Naive B cell (primary cell): ENCODE measurements at regions not wholly inside any gene's neighbourhood (a gene's known extent, or its start where the extent isn't known, plus 50 kb on each side); places are given as distances from the start of the nearest gene placed in this dataset.

ENCODE experiments used
- ATAC-seq, 2 donors: fragments of 150-1000 bp; cut with Tn5 transposase; 2 replicates each; pipeline ENCODE4 v1.10.0; 2021; ENCODE audit warnings: low read depth in 2 of 2, mild to moderate bottlenecking in 2 of 2, moderate library complexity in 2 of 2
- DNase-seq: peaks from one replicate; pipeline ENCODE4 v3.0.0; 2022
- H3K27ac Mint-ChIP-seq, 6 donors: one replicate each; pipeline ENCODE4 v1.8.0; 2020 to 2022; ENCODE audit warnings: mild to moderate bottlenecking in 6 of 6, mixed read lengths in 6 of 6, moderate library complexity in 5 of 6, inconsistent platforms in 2 of 6
- H3K27me3 Mint-ChIP-seq, 3 donors: one replicate each; pipeline ENCODE4 v1.8.0; 2021 to 2022; ENCODE audit warnings: mixed read lengths in 3 of 3, mild to moderate bottlenecking in 1 of 3
- H3K36me3 Mint-ChIP-seq, 2 donors: one replicate each; pipeline ENCODE4 v1.8.0; 2020 to 2022; ENCODE audit warnings: mixed read lengths in 2 of 2, inconsistent platforms in 1 of 2, mild to moderate bottlenecking in 1 of 2
- H3K4me1 Mint-ChIP-seq, 3 donors: one replicate each; pipeline ENCODE4 v1.8.0; 2020 to 2022; ENCODE audit warnings: mixed read lengths in 3 of 3, inconsistent platforms in 1 of 3, mild to moderate bottlenecking in 1 of 3, moderate library complexity in 1 of 3
- H3K4me3 Mint-ChIP-seq, 8 donors: one replicate each; pipeline ENCODE4 v1.8.0; 2020 to 2022; ENCODE audit warnings: mild to moderate bottlenecking in 8 of 8, mixed read lengths in 8 of 8, moderate library complexity in 8 of 8, inconsistent platforms in 2 of 8
- H3K9me3 Mint-ChIP-seq, 7 donors: one replicate each; pipeline ENCODE4 v1.8.0; 2020 to 2022; ENCODE audit warnings: mixed read lengths in 7 of 7, mild to moderate bottlenecking in 5 of 7, inconsistent platforms in 2 of 7, moderate library complexity in 1 of 7

GRCh38 chr2:183597841-183598240 lies 473.6 kb downstream of the NUP35 start:
- Mint-ChIP-seq H3K27me3 (no peaks in the 10 kb centered on the region), H3K9me3 (peaks cover 0 to 5% (median 0%) of the 10 kb centered on the region in 7 donors), H3K4me1 (no peaks in the 10 kb centered on the region), H3K36me3 (no peaks in the 10 kb centered on the region), H3K27ac (no peak overlapping the region), H3K4me3 (no peak overlapping the region)
- DNase-seq: no peak
- ATAC-seq: no peak

GRCh38 chr2:183604065-183604464 lies 479.8 kb downstream of the NUP35 start:
- DNase-seq: no peak
- no peak overlapping the region for H3K27ac Mint-ChIP-seq
- H3K4me1 Mint-ChIP-seq: no peaks in the 10 kb centered on the region
- no peaks in the 10 kb centered on the region for H3K36me3 Mint-ChIP-seq
- H3K9me3 Mint-ChIP-seq: peaks cover 0 to 2% (median 0%) of the 10 kb centered on the region in 7 donors
- ATAC-seq: no peak
- no peaks in the 10 kb centered on the region for H3K27me3 Mint-ChIP-seq
- H3K4me3 Mint-ChIP-seq: no peak overlapping the region

- Mint-ChIP-seq H3K27me3 (no peaks in the 10 kb centered on the region), H3K4me1 (no peaks in the 10 kb centered on the region), H3K9me3 (peaks cover 0 to 2% (median 0%) of the 10 kb centered on the region in 7 donors), H3K36me3 (no peaks in the 10 kb centered on the region), H3K27ac (no peak overlapping the region), H3K4me3 (no peak overlapping the region)
- DNase-seq: no peak
- no peak for ATAC-seq
These were observed 481.2 kb downstream of the NUP35 start for GRCh38 chr2:183605440-183605839.

- Mint-ChIP-seq H3K36me3 (no peaks in the 10 kb centered on the region), H3K27ac (peak overlapping the region in 1 of 6 donors; percentile 59), H3K4me3 (no peak overlapping the region), H3K27me3 (no peaks in the 10 kb centered on the region), H3K4me1 (no peaks in the 10 kb centered on the region), H3K9me3 (peaks cover 0 to 2% (median 0%) of the 10 kb centered on the region in 7 donors)
- ATAC-seq (no peak), DNase-seq (no peak)
These were observed 481.9 kb downstream of the NUP35 start for GRCh38 chr2:183606022-183606717.

- Mint-ChIP-seq H3K4me3 (no peak overlapping the region), H3K27ac (no peak overlapping the region), H3K36me3 (no peaks in the 10 kb centered on the region), H3K9me3 (peaks cover 0 to 4% (median 0%) of the 10 kb centered on the region in 7 donors), H3K27me3 (no peaks in the 10 kb centered on the region), H3K4me1 (no peaks in the 10 kb centered on the region)
- ATAC-seq (no peak), DNase-seq (no peak)
These were observed 482.5 kb downstream of the NUP35 start for GRCh38 chr2:183606718-183607085.

- no peaks in the 10 kb centered on the region for H3K27me3 Mint-ChIP-seq
These were observed 483.8 kb downstream of the NUP35 start for GRCh38 chr2:183607995-183608394.

GRCh38 chr2:183608747-183609146 lies 484.5 kb downstream of the NUP35 start:
- H3K27ac Mint-ChIP-seq: no peak overlapping the region
- DNase-seq (no peak), ATAC-seq (no peak)
- H3K4me3 Mint-ChIP-seq: no peak overlapping the region
- H3K9me3 Mint-ChIP-seq: peaks cover 0 to 9% (median 0%) of the 10 kb centered on the region in 7 donors
- H3K27me3 Mint-ChIP-seq: no peaks in the 10 kb centered on the region
- no peaks in the 10 kb centered on the region for H3K4me1 Mint-ChIP-seq
- H3K36me3 Mint-ChIP-seq: no peaks in the 10 kb centered on the region

More at GRCh38 chr2:183607995-183608394, 483.8 kb downstream of the NUP35 start:
- Mint-ChIP-seq H3K9me3 (peaks cover 0 to 8% (median 0%) of the 10 kb centered on the region in 7 donors), H3K4me3 (no peak overlapping the region), H3K36me3 (no peaks in the 10 kb centered on the region), H3K27ac (no peak overlapping the region), H3K4me1 (no peaks in the 10 kb centered on the region)
- ATAC-seq: no peak
- no peak for DNase-seq

GRCh38 chr2:183610724-183611123 lies 486.5 kb downstream of the NUP35 start:
- H3K4me3 Mint-ChIP-seq: no peak overlapping the region
- no peak for DNase-seq
- no peak overlapping the region for H3K27ac Mint-ChIP-seq
- no peak for ATAC-seq
- H3K27me3 Mint-ChIP-seq: no peaks in the 10 kb centered on the region
- no peaks in the 10 kb centered on the region for H3K36me3 Mint-ChIP-seq
- no peaks in the 10 kb centered on the region for H3K4me1 Mint-ChIP-seq
- H3K9me3 Mint-ChIP-seq: peaks cover 0 to 9% (median 0%) of the 10 kb centered on the region in 7 donors

- H3K4me1 Mint-ChIP-seq: no peaks in the 10 kb centered on the region
- H3K4me3 Mint-ChIP-seq: no peak overlapping the region
- H3K9me3 Mint-ChIP-seq: peaks cover 2 to 28% (median 9%) of the 10 kb centered on the region in 7 donors
- no peak for ATAC-seq
- DNase-seq: no peak
- no peaks in the 10 kb centered on the region for H3K36me3 Mint-ChIP-seq
- no peaks in the 10 kb centered on the region for H3K27me3 Mint-ChIP-seq
- no peak overlapping the region for H3K27ac Mint-ChIP-seq
These were observed 490.7 kb downstream of the NUP35 start for GRCh38 chr2:183614799-183615435.

- Mint-ChIP-seq H3K27ac (no peak overlapping the region), H3K27me3 (no peaks in the 10 kb centered on the region), H3K36me3 (no peaks in the 10 kb centered on the region), H3K4me1 (no peaks in the 10 kb centered on the region), H3K4me3 (no peak overlapping the region), H3K9me3 (peaks cover 4 to 22% (median 8%) of the 10 kb centered on the region in 7 donors)
- no peak for ATAC-seq
- DNase-seq: no peak
These were observed 499.0 kb downstream of the NUP35 start for GRCh38 chr2:183623227-183623626.

- H3K27ac Mint-ChIP-seq: no peak overlapping the region
- DNase-seq: no peak
- peaks cover 0 to 8% (median 4%) of the 10 kb centered on the region in 7 donors for H3K9me3 Mint-ChIP-seq
- no peaks in the 10 kb centered on the region for H3K27me3 Mint-ChIP-seq
- ATAC-seq: no peak
- H3K4me3 Mint-ChIP-seq: no peak overlapping the region
- H3K4me1 Mint-ChIP-seq: no peaks in the 10 kb centered on the region
- no peaks in the 10 kb centered on the region for H3K36me3 Mint-ChIP-seq
These were observed 506.7 kb downstream of the NUP35 start for GRCh38 chr2:183630964-183631363.

GRCh38 chr2:183656121-183656520 lies 531.9 kb downstream of the NUP35 start:
- Mint-ChIP-seq H3K4me3 (no peak overlapping the region), H3K27ac (peak overlapping the region in 1 of 6 donors; percentile 23), H3K4me1 (no peaks in the 10 kb centered on the region), H3K27me3 (no peaks in the 10 kb centered on the region), H3K9me3 (peaks cover 2 to 9% (median 5%) of the 10 kb centered on the region in 7 donors), H3K36me3 (no peaks in the 10 kb centered on the region)
- no peak for ATAC-seq
- DNase-seq: no peak

- H3K27ac Mint-ChIP-seq: no peak overlapping the region
- peaks cover 0 to 6% (median 0%) of the 10 kb centered on the region in 7 donors for H3K9me3 Mint-ChIP-seq
- ATAC-seq: no peak
- H3K4me3 Mint-ChIP-seq: no peak overlapping the region
- H3K4me1 Mint-ChIP-seq: no peaks in the 10 kb centered on the region
- no peaks in the 10 kb centered on the region for H3K36me3 Mint-ChIP-seq
- H3K27me3 Mint-ChIP-seq: no peaks in the 10 kb centered on the region
- DNase-seq: no peak
These were observed 541.2 kb downstream of the NUP35 start for GRCh38 chr2:183665425-183665824.

- Mint-ChIP-seq H3K4me1 (no peaks in the 10 kb centered on the region), H3K4me3 (no peak overlapping the region), H3K27me3 (no peaks in the 10 kb centered on the region), H3K9me3 (peaks cover 0 to 6% (median 0%) of the 10 kb centered on the region in 7 donors), H3K27ac (no peak overlapping the region), H3K36me3 (no peaks in the 10 kb centered on the region)
- ATAC-seq (no peak), DNase-seq (no peak)
These were observed 541.8 kb downstream of the NUP35 start for GRCh38 chr2:183666031-183666430.
